Neural progenitor cell (in vitro differentiated cells): ENCODE measurements at regions not wholly inside any gene's neighbourhood (a gene's known extent, or its start where the extent isn't known, plus 50 kb on each side); places are given as distances from the start of the nearest gene placed in this dataset.

Experiments used
- CTCF ChIP-seq: fragments of 200-600 bp; sonication (generic); IDR thresholded peaks from 2 replicates; pipeline ENCODE4 v1.5.1; 2017; ENCODE audit warnings: antibody characterized with exemption, mild to moderate bottlenecking
- EZH2 ChIP-seq: fragments of 200-600 bp; sonication (generic); IDR thresholded peaks from 2 replicates; pipeline ENCODE4 v1.6.1; 2017; ENCODE audit warnings: antibody characterized with exemption, mild to moderate bottlenecking, moderate library complexity
- EZH2phosphoT487 ChIP-seq: fragments of 200-600 bp; sonication (generic); IDR thresholded peaks from 2 replicates; pipeline ENCODE4 v1.6.1; 2017; ENCODE audit warnings: antibody characterized with exemption

GRCh38 chr9:108382310-108382709, 473.5 kb downstream of the ACTL7B start:
- TF ChIP-seq CTCF (no peak), EZH2phosphoT487 (no peak), EZH2 (no peak)
